Mesodermal cell (in vitro differentiated cells): ENCODE measurements at regions not wholly inside any gene's neighbourhood (a gene's known extent, or its start where the extent isn't known, plus 50 kb on each side); places are given as distances from the start of the nearest gene placed in this dataset.

ENCODE experiments used
- H3K27ac ChIP-seq: 2 replicates; pipeline ENCODE4 v1.7.0; 2013; ENCODE audit warnings: mild to moderate bottlenecking, low read depth, low read length, moderate library complexity; ENCODE audit not compliant: severe bottlenecking
- H3K36me3 ChIP-seq: 2 replicates; pipeline ENCODE4 v1.7.1; 2013; ENCODE audit warnings: mild to moderate bottlenecking, low read length, moderate library complexity; ENCODE audit not compliant: control insufficient read depth, insufficient read depth
- H3K4me1 ChIP-seq: one replicate; pipeline ENCODE4 v1.7.1; 2013; ENCODE audit warnings: mild to moderate bottlenecking, low read length; ENCODE audit not compliant: insufficient read depth, control insufficient read depth, poor library complexity, severe bottlenecking
- H3K4me3 ChIP-seq: 2 replicates; pipeline ENCODE4 v1.7.0; 2013; ENCODE audit warnings: low read length, control low read depth, mild to moderate bottlenecking; ENCODE audit not compliant: insufficient read depth, poor library complexity, severe bottlenecking; ENCODE audit errors: extremely low read depth
- H3K9me3 ChIP-seq: 2 replicates; pipeline ENCODE4 v1.7.1; 2013; ENCODE audit warnings: mild to moderate bottlenecking, low read length, moderate library complexity; ENCODE audit not compliant: control insufficient read depth
- WGBS, 2 experiments: methylation state at CpG; one replicate each; pipeline ENCODE4 v1.1.5; 2013; ENCODE audit warnings: missing lambda C conversion rate in 2 of 2; ENCODE audit not compliant: insufficient coverage in 2 of 2; 5-methylcytosine and 5-hydroxymethylcytosine counted together

DNA sequence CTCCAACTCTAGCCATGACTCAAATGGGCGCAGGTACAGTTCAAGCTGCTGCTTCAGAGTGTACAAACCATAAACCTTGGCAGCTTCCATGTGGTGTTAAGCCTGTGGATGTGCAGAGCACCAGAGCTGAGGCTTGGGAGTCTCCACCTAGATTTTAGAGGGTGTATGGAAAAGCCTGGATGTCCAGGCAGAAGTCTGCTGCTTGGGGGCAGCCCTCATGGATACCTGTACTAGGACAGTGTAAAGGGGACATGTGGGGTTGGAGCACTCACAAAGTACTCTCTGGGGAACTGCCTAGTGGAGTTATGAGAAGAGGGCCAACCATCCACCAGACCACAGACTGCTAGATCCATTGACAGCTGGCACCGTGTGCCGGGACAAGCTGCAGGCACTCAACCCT, 273.5 kb upstream of the ST8SIA4 start:
- no peaks in the 10 kb centered on the region for H3K4me1 ChIP-seq
- no peak overlapping the region for H3K4me3 ChIP-seq
- no peak overlapping the region for H3K27ac ChIP-seq
- no peaks in the 10 kb centered on the region for H3K36me3 ChIP-seq
- H3K9me3 ChIP-seq, result peaks cover 6% of the 10 kb centered on the region
- 87% methylated on average over 2 of the region's 3 CpGs; no CpG with 5 or more reads in 1 of the 2 experiments for WGBS, 2 experiments

GRCh38 chr5:101174981-101175380, 271.9 kb upstream of the ST8SIA4 start:
- no peak overlapping the region for H3K4me3 ChIP-seq
- H3K36me3 ChIP-seq, result no peaks in the 10 kb centered on the region
- H3K27ac ChIP-seq, result no peak overlapping the region
- no peaks in the 10 kb centered on the region for H3K4me1 ChIP-seq
- WGBS, 2 experiments, result no CpG with 5 or more reads among the region's 1 CpG
- H3K9me3 ChIP-seq, result peaks cover 6% of the 10 kb centered on the region

- H3K9me3 ChIP-seq, result no peaks in the 10 kb centered on the region
- no peaks in the 10 kb centered on the region for H3K4me1 ChIP-seq
- H3K4me3 ChIP-seq, result no peak overlapping the region
- no peaks in the 10 kb centered on the region for H3K36me3 ChIP-seq
- no peak overlapping the region for H3K27ac ChIP-seq
- WGBS, 2 experiments, result 59 to 90% methylated on average over 2 to 4 of the region's 4 CpGs
Measured at GRCh38 chr5:101163088-101163487, 260.0 kb upstream of the ST8SIA4 start.

DNA sequence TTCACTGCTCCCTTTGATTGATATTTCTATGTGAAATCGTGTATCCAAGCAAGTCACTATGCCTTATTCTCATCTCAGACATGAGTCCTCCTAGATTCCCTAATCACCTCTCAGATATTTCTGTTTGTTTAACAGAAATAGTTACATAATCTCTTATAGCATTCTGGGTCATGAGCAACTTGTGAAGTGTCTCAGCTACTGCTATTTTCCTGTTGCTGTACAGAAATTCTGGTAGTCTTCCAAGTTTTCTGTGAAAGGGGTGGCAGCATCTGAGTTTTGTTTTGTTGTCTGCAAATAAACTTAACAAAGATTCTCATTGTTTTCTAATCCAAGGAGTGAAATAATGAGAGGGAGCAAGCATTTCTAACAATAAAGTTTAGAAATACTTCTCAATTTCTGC, 256.9 kb upstream of the ST8SIA4 start:
- Histone ChIP-seq H3K9me3 (no peaks in the 10 kb centered on the region), H3K4me1 (no peaks in the 10 kb centered on the region), H3K4me3 (no peak overlapping the region), H3K27ac (no peak overlapping the region), H3K36me3 (no peaks in the 10 kb centered on the region)
- WGBS, 2 experiments, result no CpG with 5 or more reads among the region's 1 CpG

DNA sequence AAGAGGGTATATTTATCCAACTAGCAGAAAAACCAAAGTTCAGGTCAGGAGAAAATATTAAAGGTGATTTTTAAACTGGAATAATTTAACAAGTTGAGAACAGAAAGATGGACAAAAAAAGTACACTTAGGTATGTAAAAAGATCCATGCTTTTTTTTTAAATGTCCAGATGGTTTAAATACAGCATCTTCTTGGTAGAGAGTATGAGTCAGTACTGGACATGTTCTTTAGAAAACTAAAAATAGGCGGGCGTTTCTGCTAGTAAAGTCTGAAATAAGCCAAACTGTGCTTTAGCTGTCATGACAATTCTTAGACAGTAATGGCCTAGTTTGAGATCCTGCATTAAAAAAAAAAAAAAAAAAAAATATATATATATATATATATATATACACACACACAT, 255.9 kb upstream of the ST8SIA4 start:
- H3K9me3 ChIP-seq, result no peaks in the 10 kb centered on the region
- WGBS, 2 experiments, result no CpG with 5 or more reads among the region's 2 CpGs

GRCh38 chr5:101153526-101153925, 250.4 kb upstream of the ST8SIA4 start:
- WGBS, 2 experiments, result no CpG with 5 or more reads among the region's 1 CpG
- no peaks in the 10 kb centered on the region for H3K36me3 ChIP-seq

More for the DNA sequence above, 255.9 kb upstream of the ST8SIA4 start:
- H3K36me3 ChIP-seq, result no peaks in the 10 kb centered on the region
- H3K27ac ChIP-seq, result no peak overlapping the region
- H3K4me1 ChIP-seq, result no peaks in the 10 kb centered on the region
- no peak overlapping the region for H3K4me3 ChIP-seq

GRCh38 chr5:101143526-101143925, 240.4 kb upstream of the ST8SIA4 start:
- H3K4me1 ChIP-seq, result no peaks in the 10 kb centered on the region
- no peak overlapping the region for H3K27ac ChIP-seq
- H3K9me3 ChIP-seq, result no peaks in the 10 kb centered on the region
- H3K4me3 ChIP-seq, result no peak overlapping the region
- no peaks in the 10 kb centered on the region for H3K36me3 ChIP-seq

More at GRCh38 chr5:101153526-101153925, 250.4 kb upstream of the ST8SIA4 start:
- Histone ChIP-seq H3K27ac (no peak overlapping the region), H3K4me1 (no peaks in the 10 kb centered on the region), H3K4me3 (no peak overlapping the region), H3K9me3 (no peaks in the 10 kb centered on the region)

- H3K4me1 ChIP-seq, result no peaks in the 10 kb centered on the region
- H3K36me3 ChIP-seq, result no peaks in the 10 kb centered on the region
- WGBS, 2 experiments, result 84 to 89% methylated on average over 2 of the region's 3 CpGs
- H3K27ac ChIP-seq, result no peak overlapping the region
- no peak overlapping the region for H3K4me3 ChIP-seq
- H3K9me3 ChIP-seq, result no peaks in the 10 kb centered on the region
Measured at GRCh38 chr5:101142102-101142501, 239.0 kb upstream of the ST8SIA4 start.

GRCh38 chr5:101136454-101136853, 233.4 kb upstream of the ST8SIA4 start:
- H3K9me3 ChIP-seq, result no peaks in the 10 kb centered on the region
- H3K27ac ChIP-seq, result no peak overlapping the region
- no CpG with 5 or more reads among the region's 3 CpGs for WGBS, 2 experiments
- no peak overlapping the region for H3K4me3 ChIP-seq
- H3K4me1 ChIP-seq, result no peaks in the 10 kb centered on the region
- no peaks in the 10 kb centered on the region for H3K36me3 ChIP-seq

DNA sequence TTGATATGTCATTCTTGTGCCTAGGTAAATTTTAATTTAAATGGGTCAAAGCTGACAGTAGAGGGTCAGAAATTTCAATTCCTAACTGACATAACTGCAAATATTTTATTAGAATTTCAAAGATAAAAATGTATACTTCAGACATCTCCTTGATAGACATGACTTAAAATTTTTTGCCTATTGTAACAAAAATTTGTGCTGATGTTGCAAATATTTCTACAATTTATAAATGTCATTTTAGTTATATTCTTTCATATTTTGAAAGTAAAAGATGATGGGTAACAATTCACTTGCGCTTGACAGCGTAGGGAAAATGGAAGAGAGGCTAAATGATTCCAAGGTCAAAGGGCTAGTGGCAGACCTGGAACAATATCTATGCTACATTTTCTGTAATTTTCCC, 220.3 kb upstream of the ST8SIA4 start:
- no peaks in the 10 kb centered on the region for H3K9me3 ChIP-seq
- no CpG with 5 or more reads among the region's 2 CpGs for WGBS, 2 experiments
- no peaks in the 10 kb centered on the region for H3K36me3 ChIP-seq
- H3K4me3 ChIP-seq, result no peak overlapping the region
- no peak overlapping the region for H3K27ac ChIP-seq
- H3K4me1 ChIP-seq, result no peaks in the 10 kb centered on the region

GRCh38 chr5:101112645-101113044, 209.6 kb upstream of the ST8SIA4 start:
- Histone ChIP-seq H3K4me3 (no peak overlapping the region), H3K9me3 (no peaks in the 10 kb centered on the region), H3K27ac (no peak overlapping the region), H3K36me3 (no peaks in the 10 kb centered on the region), H3K4me1 (no peaks in the 10 kb centered on the region)

DNA sequence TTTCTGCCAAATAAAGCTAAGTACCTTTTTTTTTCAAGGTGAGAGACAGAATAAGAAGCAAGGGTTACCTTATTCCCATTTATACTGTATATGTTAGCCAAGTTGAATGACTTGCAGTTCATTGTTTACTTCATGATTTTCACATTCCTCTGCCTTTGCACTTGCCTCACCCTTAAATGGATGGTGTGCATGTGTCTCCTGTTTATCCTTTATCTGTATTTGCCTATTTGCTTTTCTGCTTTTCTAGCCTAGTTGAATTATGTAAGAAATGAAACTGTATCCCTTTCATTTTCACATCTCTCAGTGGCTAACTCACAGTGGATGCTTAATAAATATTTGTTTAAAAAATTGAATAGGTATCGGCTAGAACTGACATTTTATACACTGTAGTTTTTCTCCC, 200.8 kb upstream of the ST8SIA4 start:
- Histone ChIP-seq H3K4me3 (no peak overlapping the region), H3K27ac (no peak overlapping the region), H3K9me3 (no peaks in the 10 kb centered on the region), H3K4me1 (no peaks in the 10 kb centered on the region), H3K36me3 (no peaks in the 10 kb centered on the region)
- WGBS, 2 experiments, result no CpG with 5 or more reads among the region's 1 CpG
